ENCODE measurements at regions not wholly inside any gene's neighbourhood (a gene's known extent, or its start where the extent isn't known, plus 50 kb on each side); places are given as distances from the start of the nearest gene placed in this dataset.

- DNase-seq (ENCODE audit: extremely low read depth, insufficient read length): no peak
- peaks cover 2% of the 10 kb centered on the region for H3K27me3 ChIP-seq (replicated peaks; ENCODE audit: control insufficient read depth, insufficient read depth, low read length)
- H3K36me3 ChIP-seq (ENCODE audit: control insufficient read depth, insufficient read depth, low read length): no peaks in the 10 kb centered on the region
- TF ChIP-seq, protein P1, sequence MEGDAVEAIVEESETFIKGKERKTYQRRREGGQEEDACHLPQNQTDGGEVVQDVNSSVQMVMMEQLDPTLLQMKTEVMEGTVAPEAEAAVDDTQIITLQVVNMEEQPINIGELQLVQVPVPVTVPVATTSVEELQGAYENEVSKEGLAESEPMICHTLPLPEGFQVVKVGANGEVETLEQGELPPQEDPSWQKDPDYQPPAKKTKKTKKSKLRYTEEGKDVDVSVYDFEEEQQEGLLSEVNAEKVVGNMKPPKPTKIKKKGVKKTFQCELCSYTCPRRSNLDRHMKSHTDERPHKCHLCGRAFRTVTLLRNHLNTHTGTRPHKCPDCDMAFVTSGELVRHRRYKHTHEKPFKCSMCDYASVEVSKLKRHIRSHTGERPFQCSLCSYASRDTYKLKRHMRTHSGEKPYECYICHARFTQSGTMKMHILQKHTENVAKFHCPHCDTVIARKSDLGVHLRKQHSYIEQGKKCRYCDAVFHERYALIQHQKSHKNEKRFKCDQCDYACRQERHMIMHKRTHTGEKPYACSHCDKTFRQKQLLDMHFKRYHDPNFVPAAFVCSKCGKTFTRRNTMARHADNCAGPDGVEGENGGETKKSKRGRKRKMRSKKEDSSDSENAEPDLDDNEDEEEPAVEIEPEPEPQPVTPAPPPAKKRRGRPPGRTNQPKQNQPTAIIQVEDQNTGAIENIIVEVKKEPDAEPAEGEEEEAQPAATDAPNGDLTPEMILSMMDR (IDR thresholded peaks at IDR 0.05; ENCODE audit: insufficient read depth, low read length, poor library complexity, severe bottlenecking): no peak
- H3K4me3 ChIP-seq (replicated peaks; ENCODE audit: low read depth, low read length): no peak overlapping the region
Measured at GRCh38 chr14:95389471-95390011, 69.8 kb upstream of the CLMN start.

DNA sequence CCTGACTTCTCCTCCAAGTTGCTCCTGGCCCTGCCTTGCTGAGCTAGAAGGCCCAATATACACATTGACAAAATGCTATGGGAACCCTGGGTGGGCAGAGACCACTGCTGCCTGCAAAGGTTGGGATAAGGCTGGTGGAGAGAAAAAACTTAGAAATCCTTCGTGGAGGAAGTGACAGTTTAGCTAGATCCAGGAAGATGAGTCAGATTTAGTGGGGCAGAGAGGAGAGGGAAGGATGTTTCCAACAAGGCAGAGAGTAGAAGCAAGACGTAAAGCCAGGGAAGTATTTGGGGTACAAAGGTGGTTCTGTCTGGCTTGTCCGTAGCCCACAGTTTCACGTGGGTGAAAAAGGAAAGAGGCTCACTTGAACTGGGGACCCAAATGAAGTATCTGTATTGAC lies 69.0 kb upstream of the CLMN start:
- Histone ChIP-seq H3K36me3 (ENCODE audit: control insufficient read depth, insufficient read depth, low read length) (no peaks in the 10 kb centered on the region), H3K27me3 (replicated peaks; ENCODE audit: control insufficient read depth, insufficient read depth, low read length) (peaks cover 2% of the 10 kb centered on the region), H3K4me3 (replicated peaks; ENCODE audit: low read depth, low read length) (no peak overlapping the region)
- TF ChIP-seq, protein P1 (IDR thresholded peaks at IDR 0.05; ENCODE audit: insufficient read depth, low read length, poor library complexity, severe bottlenecking): no peak
- DNase-seq (ENCODE audit: extremely low read depth, insufficient read length): no peak

- TF ChIP-seq, protein P1 (IDR thresholded peaks at IDR 0.05; ENCODE audit: insufficient read depth, low read length, poor library complexity, severe bottlenecking): no peak
- Histone ChIP-seq H3K4me3 (replicated peaks; ENCODE audit: low read depth, low read length) (no peak overlapping the region), H3K27me3 (replicated peaks; ENCODE audit: control insufficient read depth, insufficient read depth, low read length) (peaks cover 2% of the 10 kb centered on the region), H3K36me3 (ENCODE audit: control insufficient read depth, insufficient read depth, low read length) (no peaks in the 10 kb centered on the region)
- DNase-seq (ENCODE audit: extremely low read depth, insufficient read length): no peak
Measured at GRCh38 chr14:95387826-95388445, 68.2 kb upstream of the CLMN start.

- no peak overlapping the region for H3K4me3 ChIP-seq (replicated peaks; ENCODE audit: low read depth, low read length)
- DNase-seq (ENCODE audit: extremely low read depth, insufficient read length): no peak
- TF ChIP-seq, protein P1 (IDR thresholded peaks at IDR 0.05; ENCODE audit: insufficient read depth, low read length, poor library complexity, severe bottlenecking): no peak
- H3K27me3 ChIP-seq (replicated peaks; ENCODE audit: control insufficient read depth, insufficient read depth, low read length): peaks cover 2% of the 10 kb centered on the region
- no peaks in the 10 kb centered on the region for H3K36me3 ChIP-seq (ENCODE audit: control insufficient read depth, insufficient read depth, low read length)
Measured at GRCh38 chr14:95386536-95387095, 66.9 kb upstream of the CLMN start.

GRCh38 chr14:95385701-95386100 lies 66.0 kb upstream of the CLMN start:
- Histone ChIP-seq H3K27me3 (replicated peaks; ENCODE audit: control insufficient read depth, insufficient read depth, low read length) (peaks cover 2% of the 10 kb centered on the region), H3K4me3 (replicated peaks; ENCODE audit: low read depth, low read length) (no peak overlapping the region), H3K36me3 (ENCODE audit: control insufficient read depth, insufficient read depth, low read length) (no peaks in the 10 kb centered on the region)
- TF ChIP-seq, protein P1 (IDR thresholded peaks at IDR 0.05; ENCODE audit: insufficient read depth, low read length, poor library complexity, severe bottlenecking): no peak
- DNase-seq (ENCODE audit: extremely low read depth, insufficient read length): no peak
